Calu3 (cell line): ENCODE measurements at regions not wholly inside any gene's neighbourhood (a gene's known extent, or its start where the extent isn't known, plus 50 kb on each side); places are given as distances from the start of the nearest gene placed in this dataset.

Experiments
- BruUV-seq: library from RNA; stranded (reverse); fragments of 400-500 nt; replicated peaks from 2 replicates; lab custom pipeline; 2021; lab: Mats Ljungman, UMichigan
- CTCF ChIA-PET: fragments of 300-600 bp; sonication (Branson Sonifier 250); formaldehyde crosslinking; loops from one replicate; lab custom pipeline; 2022; ENCODE audit warnings: antibody characterized with exemption; lab: Charles Lee
- DNase-seq: peaks from one replicate; pipeline ENCODE4 v3.0.0; 2022
- H3K27ac Mint-ChIP-seq: one replicate; pipeline ENCODE4 v1.8.0; 2022; ENCODE audit warnings: mixed read lengths; ENCODE audit not compliant: unreplicated experiment
- H3K27me3 Mint-ChIP-seq: one replicate; pipeline ENCODE4 v1.8.0; 2022; ENCODE audit warnings: mixed read lengths; ENCODE audit not compliant: unreplicated experiment
- H3K36me3 Mint-ChIP-seq: one replicate; pipeline ENCODE4 v1.8.0; 2022; ENCODE audit warnings: mild to moderate bottlenecking, moderate library complexity, mixed read lengths; ENCODE audit not compliant: insufficient read depth, unreplicated experiment
- H3K4me1 Mint-ChIP-seq: one replicate; pipeline ENCODE4 v1.8.0; 2022; ENCODE audit warnings: mild to moderate bottlenecking, low read depth, mixed read lengths; ENCODE audit not compliant: unreplicated experiment
- H3K4me3 Mint-ChIP-seq: one replicate; pipeline ENCODE4 v1.8.0; 2022; ENCODE audit warnings: mild to moderate bottlenecking, low read depth, moderate library complexity, mixed read lengths; ENCODE audit not compliant: unreplicated experiment
- H3K9me3 Mint-ChIP-seq: one replicate; pipeline ENCODE4 v1.8.0; 2022; ENCODE audit warnings: low read depth, mixed read lengths; ENCODE audit not compliant: unreplicated experiment
- intact Hi-C: fragments of 100-400 bp; cut with micrococcal nuclease; formaldehyde crosslinking; loops from one replicate; pipeline ENCODE4 v1.10.0; 2022; ENCODE audit not compliant: unreplicated experiment
- TF ChIP-seq, protein P1 (sequence below): fragments of 200-600 bp; IDR thresholded peaks from one replicate; pipeline ENCODE4 v1.8.0; 2022; ENCODE audit warnings: antibody characterized with exemption; ENCODE audit not compliant: unreplicated experiment

DNA sequence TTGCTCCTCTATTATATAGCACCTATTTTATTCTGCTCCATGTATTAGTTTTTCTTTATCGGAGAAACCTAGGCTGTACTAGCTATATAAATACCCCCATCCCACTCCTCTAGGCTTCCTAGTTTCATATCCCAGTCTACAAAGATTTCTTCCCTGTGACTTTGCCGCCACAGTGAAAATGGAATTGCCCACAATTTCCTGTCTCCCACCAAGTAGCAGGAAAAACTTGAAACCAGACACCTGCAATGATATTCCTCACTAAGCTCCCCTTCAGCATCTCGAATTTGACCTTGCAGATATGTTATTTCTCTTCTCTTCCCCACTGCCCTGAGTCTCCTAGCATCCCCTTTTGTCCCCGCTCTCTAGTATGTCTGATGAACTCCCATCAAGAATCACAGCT is 685.8 kb upstream of the CCDC54 start:
- intact Hi-C loops = no loop called here
- CTCF ChIA-PET = no interaction called here
- Mint-ChIP-seq H3K4me3 (no peak overlapping the region), H3K4me1 (peaks cover 7% of the 10 kb centered on the region), H3K27me3 (no peaks in the 10 kb centered on the region), H3K36me3 (no peaks in the 10 kb centered on the region), H3K9me3 (no peaks in the 10 kb centered on the region), H3K27ac (no peak overlapping the region)
- BruUV-seq = no TSS peak
- TF ChIP-seq, protein P1, sequence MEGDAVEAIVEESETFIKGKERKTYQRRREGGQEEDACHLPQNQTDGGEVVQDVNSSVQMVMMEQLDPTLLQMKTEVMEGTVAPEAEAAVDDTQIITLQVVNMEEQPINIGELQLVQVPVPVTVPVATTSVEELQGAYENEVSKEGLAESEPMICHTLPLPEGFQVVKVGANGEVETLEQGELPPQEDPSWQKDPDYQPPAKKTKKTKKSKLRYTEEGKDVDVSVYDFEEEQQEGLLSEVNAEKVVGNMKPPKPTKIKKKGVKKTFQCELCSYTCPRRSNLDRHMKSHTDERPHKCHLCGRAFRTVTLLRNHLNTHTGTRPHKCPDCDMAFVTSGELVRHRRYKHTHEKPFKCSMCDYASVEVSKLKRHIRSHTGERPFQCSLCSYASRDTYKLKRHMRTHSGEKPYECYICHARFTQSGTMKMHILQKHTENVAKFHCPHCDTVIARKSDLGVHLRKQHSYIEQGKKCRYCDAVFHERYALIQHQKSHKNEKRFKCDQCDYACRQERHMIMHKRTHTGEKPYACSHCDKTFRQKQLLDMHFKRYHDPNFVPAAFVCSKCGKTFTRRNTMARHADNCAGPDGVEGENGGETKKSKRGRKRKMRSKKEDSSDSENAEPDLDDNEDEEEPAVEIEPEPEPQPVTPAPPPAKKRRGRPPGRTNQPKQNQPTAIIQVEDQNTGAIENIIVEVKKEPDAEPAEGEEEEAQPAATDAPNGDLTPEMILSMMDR = no peak
- no peak for DNase-seq

DNA sequence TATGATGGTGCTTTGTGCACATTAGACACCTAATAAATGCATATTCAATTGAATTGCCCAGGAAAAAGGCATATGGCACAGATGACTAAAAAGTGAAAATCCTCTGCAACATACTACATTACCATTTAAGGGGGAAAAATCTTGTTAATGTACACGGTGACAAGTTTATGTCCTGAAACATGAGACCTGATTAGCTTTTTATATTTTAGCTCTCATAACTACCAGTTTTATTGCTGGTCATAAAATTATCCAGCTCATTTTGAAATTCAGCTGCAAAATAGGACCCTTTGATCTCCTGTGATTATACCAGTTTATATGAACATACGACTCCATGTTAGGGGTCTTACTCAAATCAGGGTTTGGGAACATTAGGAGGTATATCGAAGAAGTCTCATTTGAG is 684.6 kb upstream of the CCDC54 start:
- no peak overlapping the region for H3K4me3 Mint-ChIP-seq
- no TSS peak for BruUV-seq
- no peaks in the 10 kb centered on the region for H3K27me3 Mint-ChIP-seq
- no peak for DNase-seq
- CTCF ChIA-PET = no interaction called here
- intact Hi-C loops = no loop called here
- no peaks in the 10 kb centered on the region for H3K36me3 Mint-ChIP-seq
- H3K4me1 Mint-ChIP-seq = peaks cover 7% of the 10 kb centered on the region
- TF ChIP-seq, protein P1 = no peak
- H3K27ac Mint-ChIP-seq = no peak overlapping the region
- no peaks in the 10 kb centered on the region for H3K9me3 Mint-ChIP-seq

DNA sequence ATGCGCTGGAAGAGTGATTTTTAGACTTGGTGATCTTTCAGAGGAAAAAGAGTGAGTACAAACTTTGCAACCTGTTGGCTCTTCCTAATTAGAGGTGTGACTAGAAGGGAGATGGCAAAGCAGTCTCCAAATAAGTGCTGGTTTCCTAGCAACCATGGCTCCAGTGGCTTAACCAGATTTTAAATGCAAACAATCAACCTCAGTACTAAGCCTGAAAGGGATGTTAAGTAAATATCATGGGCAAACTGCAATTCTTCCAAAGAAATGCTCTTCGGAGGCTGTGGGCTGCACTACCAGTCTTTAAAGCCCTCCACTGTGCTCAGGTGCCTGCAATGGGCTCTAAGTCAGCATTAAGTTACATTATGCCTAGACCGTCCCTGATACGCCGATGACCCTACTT is 678.1 kb upstream of the CCDC54 start:
- TF ChIP-seq, protein P1 = no peak
- H3K4me1 Mint-ChIP-seq = no peaks in the 10 kb centered on the region
- DNase-seq = no peak
- H3K36me3 Mint-ChIP-seq = no peaks in the 10 kb centered on the region
- no TSS peak for BruUV-seq
- no peak overlapping the region for H3K4me3 Mint-ChIP-seq
- no peak overlapping the region for H3K27ac Mint-ChIP-seq
- intact Hi-C loops = no loop called here
- H3K27me3 Mint-ChIP-seq = no peaks in the 10 kb centered on the region
- no peaks in the 10 kb centered on the region for H3K9me3 Mint-ChIP-seq
- CTCF ChIA-PET = no interaction called here

DNA sequence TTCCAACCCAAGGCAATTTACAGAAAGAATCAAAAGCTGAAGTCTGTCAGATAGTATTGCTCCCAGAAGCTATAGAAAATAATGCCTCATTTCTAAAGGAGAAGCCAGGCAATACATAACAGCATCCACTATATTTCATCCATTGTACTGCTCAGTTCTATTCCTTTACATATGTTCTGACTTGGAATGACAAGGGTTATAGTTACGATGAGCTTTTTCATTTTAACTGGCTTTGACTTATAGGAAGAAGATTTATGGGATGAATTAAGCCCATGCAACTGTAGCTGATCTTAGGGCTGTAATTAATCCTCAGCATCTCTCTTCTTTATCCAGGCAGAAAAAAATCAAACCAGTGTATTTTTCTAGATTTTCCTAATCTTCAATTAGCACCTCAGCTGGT is 676.3 kb upstream of the CCDC54 start:
- no peak for DNase-seq
- no peaks in the 10 kb centered on the region for H3K4me1 Mint-ChIP-seq
- CTCF ChIA-PET = no interaction called here
- no peaks in the 10 kb centered on the region for H3K36me3 Mint-ChIP-seq
- H3K27ac Mint-ChIP-seq = no peak overlapping the region
- no TSS peak for BruUV-seq
- H3K9me3 Mint-ChIP-seq = no peaks in the 10 kb centered on the region
- H3K27me3 Mint-ChIP-seq = no peaks in the 10 kb centered on the region
- TF ChIP-seq, protein P1 = no peak
- H3K4me3 Mint-ChIP-seq = no peak overlapping the region
- intact Hi-C loops = no loop called here
